GM23248 (cell line): ENCODE measurements at regions not wholly inside any gene's neighbourhood (a gene's known extent, or its start where the extent isn't known, plus 50 kb on each side); places are given as distances from the start of the nearest gene placed in this dataset.

ENCODE experiments used
- EZH2 ChIP-seq: fragments of 200-600 bp; sonication (generic); IDR thresholded peaks from 2 replicates; pipeline ENCODE4 v1.6.1; 2018; ENCODE audit warnings: antibody characterized with exemption, mild to moderate bottlenecking; ENCODE audit not compliant: insufficient read depth, poor library complexity, severe bottlenecking
- EZH2phosphoT487 ChIP-seq: fragments of 200-600 bp; sonication (generic); IDR thresholded peaks from 2 replicates; pipeline ENCODE4 v1.6.1; 2018; ENCODE audit warnings: antibody characterized with exemption, moderate library complexity, mild to moderate bottlenecking, low read depth; ENCODE audit not compliant: insufficient read depth

GRCh38 chr11:134957540-134958335 is 545.7 kb upstream of the B3GAT1 start:
- TF ChIP-seq EZH2phosphoT487 (no peak), EZH2 (no peak)
